ENCODE measurements at regions not wholly inside any gene's neighbourhood (a gene's known extent, or its start where the extent isn't known, plus 50 kb on each side); places are given as distances from the start of the nearest gene placed in this dataset.

DNA sequence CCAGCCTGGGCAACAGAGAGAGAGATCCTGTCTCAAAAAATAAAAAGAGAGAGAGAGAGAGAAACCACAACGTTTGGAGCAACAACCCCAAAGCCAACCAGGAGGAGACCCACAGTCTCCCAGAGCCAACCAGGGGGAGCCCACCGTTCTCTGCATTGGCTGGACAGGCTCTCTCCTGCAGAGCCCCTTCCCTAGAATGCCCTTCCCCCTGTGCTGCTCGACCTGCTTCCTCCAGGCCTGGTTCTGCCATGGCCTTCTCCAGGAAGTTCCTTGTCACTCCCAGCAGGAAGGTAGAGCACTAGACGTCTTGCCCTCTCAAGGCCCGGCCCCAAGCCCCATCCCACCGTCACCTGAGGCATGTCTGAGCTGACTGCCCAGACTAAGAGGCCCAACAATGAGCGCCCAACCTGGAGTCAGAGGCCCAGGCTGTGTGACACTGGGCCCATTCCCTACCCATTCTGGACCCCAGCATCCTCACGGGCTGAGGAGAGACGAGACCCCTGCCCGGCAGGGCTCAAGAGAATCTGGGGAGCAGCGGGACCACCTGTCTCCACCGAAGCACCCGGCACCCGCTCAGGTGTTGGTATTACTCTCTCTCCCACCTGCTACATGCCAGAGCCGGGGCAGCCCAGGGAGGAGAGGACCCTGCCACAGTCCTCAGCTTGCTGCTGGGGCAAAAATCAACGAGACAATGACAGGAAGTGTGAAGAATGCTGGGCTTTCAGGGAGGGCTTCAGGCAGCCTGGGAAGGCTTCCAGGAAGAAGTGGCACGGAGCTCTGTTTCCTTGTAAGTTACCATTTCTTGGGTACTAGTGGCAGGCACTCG lies 61.2 kb downstream of the DIO3 start:
- ATAC-seq (ENCODE audit: low read depth) (no peak), DNase-seq (ENCODE audit: low spot score) (peak; percentile 68)
- Histone ChIP-seq H3K4me3 (ENCODE audit: severe bottlenecking) (no peak overlapping the region), H3K36me3 (ENCODE audit: low read depth) (no peaks in the 10 kb centered on the region), H3K27ac (ENCODE audit: poor library complexity, severe bottlenecking) (no peak overlapping the region), H3K4me1 (ENCODE audit: insufficient read depth, poor library complexity, severe bottlenecking) (no peaks in the 10 kb centered on the region), H3K27me3 (ENCODE audit: insufficient read depth, poor library complexity, severe bottlenecking) (peaks cover 5% of the 10 kb centered on the region), H3K9me3 (ENCODE audit: severe bottlenecking) (no peaks in the 10 kb centered on the region)
- TF ChIP-seq, protein P1, sequence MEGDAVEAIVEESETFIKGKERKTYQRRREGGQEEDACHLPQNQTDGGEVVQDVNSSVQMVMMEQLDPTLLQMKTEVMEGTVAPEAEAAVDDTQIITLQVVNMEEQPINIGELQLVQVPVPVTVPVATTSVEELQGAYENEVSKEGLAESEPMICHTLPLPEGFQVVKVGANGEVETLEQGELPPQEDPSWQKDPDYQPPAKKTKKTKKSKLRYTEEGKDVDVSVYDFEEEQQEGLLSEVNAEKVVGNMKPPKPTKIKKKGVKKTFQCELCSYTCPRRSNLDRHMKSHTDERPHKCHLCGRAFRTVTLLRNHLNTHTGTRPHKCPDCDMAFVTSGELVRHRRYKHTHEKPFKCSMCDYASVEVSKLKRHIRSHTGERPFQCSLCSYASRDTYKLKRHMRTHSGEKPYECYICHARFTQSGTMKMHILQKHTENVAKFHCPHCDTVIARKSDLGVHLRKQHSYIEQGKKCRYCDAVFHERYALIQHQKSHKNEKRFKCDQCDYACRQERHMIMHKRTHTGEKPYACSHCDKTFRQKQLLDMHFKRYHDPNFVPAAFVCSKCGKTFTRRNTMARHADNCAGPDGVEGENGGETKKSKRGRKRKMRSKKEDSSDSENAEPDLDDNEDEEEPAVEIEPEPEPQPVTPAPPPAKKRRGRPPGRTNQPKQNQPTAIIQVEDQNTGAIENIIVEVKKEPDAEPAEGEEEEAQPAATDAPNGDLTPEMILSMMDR (IDR thresholded peaks at IDR 0.05; ENCODE audit: poor library complexity, severe bottlenecking): no peak

DNA sequence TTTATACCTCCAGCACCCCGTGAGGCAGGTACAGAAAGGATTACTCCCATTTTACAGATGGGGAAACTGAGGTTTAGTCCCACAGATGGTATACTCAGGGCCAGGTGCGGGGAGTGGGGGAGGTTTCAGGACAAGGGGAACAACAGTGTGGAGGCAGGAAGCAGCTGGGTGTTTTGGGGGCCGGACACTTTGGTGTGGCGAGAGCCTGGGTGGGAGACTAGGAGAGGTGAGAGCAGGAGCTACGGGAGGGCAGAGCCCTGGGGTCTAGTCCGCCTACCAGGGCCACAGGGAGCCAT lies 61.7 kb downstream of the DIO3 start:
- DNase-seq (ENCODE audit: low spot score) (no peak), ATAC-seq (ENCODE audit: low read depth) (no peak)
- Histone ChIP-seq H3K27me3 (ENCODE audit: insufficient read depth, poor library complexity, severe bottlenecking) (peaks cover 5% of the 10 kb centered on the region), H3K36me3 (ENCODE audit: low read depth) (no peaks in the 10 kb centered on the region), H3K9me3 (ENCODE audit: severe bottlenecking) (no peaks in the 10 kb centered on the region), H3K4me1 (ENCODE audit: insufficient read depth, poor library complexity, severe bottlenecking) (peaks cover under 1% of the 10 kb centered on the region), H3K27ac (ENCODE audit: poor library complexity, severe bottlenecking) (no peak overlapping the region), H3K4me3 (ENCODE audit: severe bottlenecking) (no peak overlapping the region)
- TF ChIP-seq, protein P1 (IDR thresholded peaks at IDR 0.05; ENCODE audit: poor library complexity, severe bottlenecking): no peak

DNA sequence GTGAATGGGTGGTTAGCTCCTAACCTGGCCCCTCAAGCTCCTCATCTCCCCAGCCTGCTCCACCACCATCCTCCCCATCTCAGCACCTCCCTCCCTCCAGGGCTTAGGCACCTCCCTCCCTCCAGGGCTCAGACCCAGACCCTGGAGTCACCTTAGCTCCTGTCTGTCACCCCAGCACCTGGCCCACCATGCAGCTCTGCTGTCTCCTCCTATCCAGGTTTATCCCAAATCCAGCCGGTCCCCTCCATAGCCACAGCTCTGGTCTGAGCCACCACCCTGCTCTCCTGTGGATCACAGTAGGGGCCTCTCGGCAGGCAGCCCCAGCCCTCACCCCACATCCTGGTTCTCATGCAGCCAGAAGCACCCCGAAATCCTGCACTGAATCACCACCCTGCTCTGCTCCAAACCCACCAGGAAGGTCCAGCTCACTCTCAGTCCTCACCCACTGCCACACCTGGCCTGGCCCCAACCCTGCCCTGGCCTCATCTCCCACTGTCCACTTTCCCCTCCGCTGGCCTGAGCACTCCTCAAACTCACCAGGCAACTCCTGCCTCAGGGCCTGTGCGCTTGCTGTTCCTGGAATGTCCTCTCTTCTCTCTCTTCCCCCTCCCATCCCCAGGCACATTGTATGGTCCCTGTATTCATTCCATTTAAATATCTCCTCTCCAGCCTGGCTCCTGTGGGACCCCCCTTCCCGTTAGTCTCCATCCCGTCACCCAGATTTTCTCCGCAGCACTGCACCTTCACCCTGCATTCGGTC lies 62.6 kb downstream of the DIO3 start:
- TF ChIP-seq, protein P1 (IDR thresholded peaks at IDR 0.05; ENCODE audit: poor library complexity, severe bottlenecking): no peak
- no peak for ATAC-seq (ENCODE audit: low read depth)
- peaks cover 3% of the 10 kb centered on the region for H3K4me1 ChIP-seq (ENCODE audit: insufficient read depth, poor library complexity, severe bottlenecking)
- no peaks in the 10 kb centered on the region for H3K9me3 ChIP-seq (ENCODE audit: severe bottlenecking)
- peaks cover under 1% of the 10 kb centered on the region for H3K27me3 ChIP-seq (ENCODE audit: insufficient read depth, poor library complexity, severe bottlenecking)
- H3K36me3 ChIP-seq (ENCODE audit: low read depth): no peaks in the 10 kb centered on the region
- H3K27ac ChIP-seq (ENCODE audit: poor library complexity, severe bottlenecking): no peak overlapping the region
- peak; percentile 68 for DNase-seq (ENCODE audit: low spot score)
- H3K4me3 ChIP-seq (ENCODE audit: severe bottlenecking): no peak overlapping the region

DNA sequence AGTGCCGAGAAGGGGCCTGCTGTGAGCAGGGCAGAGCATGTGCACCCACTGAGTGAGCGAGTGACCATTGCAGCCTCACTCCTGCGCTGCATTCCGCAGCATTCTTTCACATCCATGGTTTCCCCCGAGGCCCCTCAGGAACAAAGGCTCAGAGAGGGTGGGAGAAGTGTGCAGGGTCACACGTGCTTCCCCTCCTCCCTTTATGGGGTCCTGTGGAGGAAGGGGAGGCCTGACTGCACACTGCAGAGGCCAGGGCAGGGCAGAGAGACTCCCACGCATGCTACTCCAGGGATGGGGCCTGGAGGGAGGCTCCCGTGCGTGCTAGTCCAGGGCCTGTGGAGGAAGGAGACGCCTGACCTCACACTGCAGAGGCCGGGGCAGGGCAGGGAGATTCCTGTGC lies 63.2 kb downstream of the DIO3 start:
- no peaks in the 10 kb centered on the region for H3K27me3 ChIP-seq (ENCODE audit: insufficient read depth, poor library complexity, severe bottlenecking)
- H3K4me3 ChIP-seq (ENCODE audit: severe bottlenecking): no peak overlapping the region
- no peaks in the 10 kb centered on the region for H3K36me3 ChIP-seq (ENCODE audit: low read depth)
- no peaks in the 10 kb centered on the region for H3K9me3 ChIP-seq (ENCODE audit: severe bottlenecking)
- no peak overlapping the region for H3K27ac ChIP-seq (ENCODE audit: poor library complexity, severe bottlenecking)
- no peak for ATAC-seq (ENCODE audit: low read depth)
- H3K4me1 ChIP-seq (ENCODE audit: insufficient read depth, poor library complexity, severe bottlenecking): peaks cover 3% of the 10 kb centered on the region
- TF ChIP-seq, protein P1 (IDR thresholded peaks at IDR 0.05; ENCODE audit: poor library complexity, severe bottlenecking): no peak
- DNase-seq (ENCODE audit: low spot score): no peak

Measured in RWPE2 (cell line).